ENCODE measurements at regions not wholly inside any gene's neighbourhood (a gene's known extent, or its start where the extent isn't known, plus 50 kb on each side); places are given as distances from the start of the nearest gene placed in this dataset.

DNA sequence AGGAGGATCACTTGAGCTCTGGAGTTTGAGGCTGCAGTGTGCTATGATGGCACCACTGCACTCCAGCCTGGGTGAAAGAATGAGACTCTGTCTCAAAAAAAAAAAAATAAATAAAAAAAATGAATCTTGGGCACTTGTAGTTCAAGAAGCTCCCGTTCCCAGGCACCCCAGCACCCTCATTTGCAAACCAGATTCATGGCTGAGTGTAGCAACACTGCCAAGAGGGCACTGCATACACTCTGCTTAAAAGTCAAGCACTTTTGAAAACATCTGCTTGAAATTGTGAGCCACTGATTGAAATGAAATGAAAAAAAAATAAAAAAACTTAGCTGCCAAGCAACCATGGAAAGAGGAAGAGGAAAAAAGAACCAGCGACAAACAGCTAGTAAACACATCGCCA is 124.7 kb upstream of the SASH1 start:
- TF ChIP-seq, protein P1, sequence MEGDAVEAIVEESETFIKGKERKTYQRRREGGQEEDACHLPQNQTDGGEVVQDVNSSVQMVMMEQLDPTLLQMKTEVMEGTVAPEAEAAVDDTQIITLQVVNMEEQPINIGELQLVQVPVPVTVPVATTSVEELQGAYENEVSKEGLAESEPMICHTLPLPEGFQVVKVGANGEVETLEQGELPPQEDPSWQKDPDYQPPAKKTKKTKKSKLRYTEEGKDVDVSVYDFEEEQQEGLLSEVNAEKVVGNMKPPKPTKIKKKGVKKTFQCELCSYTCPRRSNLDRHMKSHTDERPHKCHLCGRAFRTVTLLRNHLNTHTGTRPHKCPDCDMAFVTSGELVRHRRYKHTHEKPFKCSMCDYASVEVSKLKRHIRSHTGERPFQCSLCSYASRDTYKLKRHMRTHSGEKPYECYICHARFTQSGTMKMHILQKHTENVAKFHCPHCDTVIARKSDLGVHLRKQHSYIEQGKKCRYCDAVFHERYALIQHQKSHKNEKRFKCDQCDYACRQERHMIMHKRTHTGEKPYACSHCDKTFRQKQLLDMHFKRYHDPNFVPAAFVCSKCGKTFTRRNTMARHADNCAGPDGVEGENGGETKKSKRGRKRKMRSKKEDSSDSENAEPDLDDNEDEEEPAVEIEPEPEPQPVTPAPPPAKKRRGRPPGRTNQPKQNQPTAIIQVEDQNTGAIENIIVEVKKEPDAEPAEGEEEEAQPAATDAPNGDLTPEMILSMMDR (IDR thresholded peaks at IDR 0.05; ENCODE audit: low read length), result no peak
- no peak for TF ChIP-seq EZH2 (IDR thresholded peaks at IDR 0.05; ENCODE audit: borderline replicate concordance, low read length)

All from OCI-LY1 (cell line).